ENCODE measurements at regions not wholly inside any gene's neighbourhood (a gene's known extent, or its start where the extent isn't known, plus 50 kb on each side); places are given as distances from the start of the nearest gene placed in this dataset.
A peak's percentile ranks its signal among the peaks of the same experiment; 100 is the strongest.

DNA sequence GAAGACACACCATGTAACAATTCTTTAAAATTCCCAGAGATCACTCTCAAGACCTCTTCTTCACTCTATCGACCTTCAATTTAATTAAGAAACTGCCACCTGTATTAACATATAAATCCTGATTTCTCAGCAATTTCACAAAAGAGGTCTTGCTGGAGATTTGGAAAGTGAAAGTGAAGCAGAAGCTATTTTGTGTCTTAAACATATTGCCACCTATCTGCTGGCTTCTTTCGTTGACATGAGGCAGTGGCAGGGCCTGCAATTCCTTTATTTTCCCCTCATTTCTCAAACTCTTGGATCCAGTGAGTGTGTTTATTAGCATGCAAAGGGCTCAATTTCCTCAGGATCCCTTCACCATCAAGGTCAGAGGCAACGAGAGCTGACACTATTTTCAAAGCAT lies 780.2 kb upstream of the SLITRK1 start:
- no peak for DNase-seq (ENCODE audit: low read depth in 1 of 2, low spot score in 2 of 2)
- no peaks in the 10 kb centered on the region for H3K27me3 ChIP-seq (replicated peaks)
- H3K4me1 ChIP-seq (replicated peaks) = peaks cover 7% of the 10 kb centered on the region

DNA sequence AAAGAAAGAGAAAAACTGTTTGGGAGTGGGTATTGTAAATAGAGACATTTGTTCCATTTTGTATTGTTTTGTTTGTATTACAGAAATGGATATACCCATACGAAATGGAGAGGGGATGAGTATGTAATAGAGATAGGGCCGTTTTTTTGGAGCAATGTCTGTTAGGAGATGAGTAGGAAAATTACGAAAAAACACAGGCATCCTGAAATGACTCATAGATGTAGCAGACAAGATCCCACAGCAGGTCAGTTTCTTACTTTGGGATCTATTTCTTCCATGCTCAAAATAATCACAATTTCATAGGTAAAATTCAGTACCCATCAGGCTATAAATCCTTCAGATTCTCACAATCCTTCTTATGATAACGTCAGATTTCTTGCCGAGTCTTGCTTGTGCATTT lies 779.4 kb upstream of the SLITRK1 start:
- no peaks in the 10 kb centered on the region for H3K9me3 ChIP-seq (replicated peaks)
- peaks cover 7% of the 10 kb centered on the region for H3K4me1 ChIP-seq (replicated peaks)
- peak in 1 of 2 experiments; percentile 33 for DNase-seq (ENCODE audit: low read depth in 1 of 2, low spot score in 2 of 2)
- peak overlapping the region; percentile 5 for H3K27ac ChIP-seq
- H3K27me3 ChIP-seq (replicated peaks) = no peaks in the 10 kb centered on the region
- H3K36me3 ChIP-seq = peaks cover 3% of the 10 kb centered on the region; the same call in 1 of the 2 replicates
- no peak overlapping the region for H3K4me3 ChIP-seq

More for the DNA sequence above, 780.2 kb upstream of the SLITRK1 start:
- Histone ChIP-seq H3K4me3 (no peak overlapping the region), H3K9me3 (replicated peaks) (no peaks in the 10 kb centered on the region), H3K27ac (no peak overlapping the region; the same call in 1 of the 2 replicates), H3K36me3 (peaks cover 3% of the 10 kb centered on the region; the same call in 1 of the 2 replicates)

DNA sequence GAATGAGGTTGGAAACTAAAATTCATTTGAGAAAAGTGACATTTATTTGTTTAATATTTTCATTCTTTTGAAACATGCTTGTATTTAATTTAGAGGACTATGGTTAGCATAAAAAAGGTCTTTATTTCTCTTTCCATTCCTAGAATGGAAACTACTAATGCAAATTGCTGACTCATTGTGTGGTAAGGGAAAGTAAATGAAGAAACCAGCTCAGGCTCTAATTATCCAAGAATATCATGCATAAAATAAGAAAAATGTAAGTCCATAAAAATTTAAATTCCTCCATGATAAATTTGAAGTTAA lies 777.0 kb upstream of the SLITRK1 start:
- no peak overlapping the region for H3K27ac ChIP-seq
- DNase-seq (ENCODE audit: low read depth in 1 of 2, low spot score in 2 of 2) = no peak
- H3K36me3 ChIP-seq = peaks cover 9% of the 10 kb centered on the region

DNA sequence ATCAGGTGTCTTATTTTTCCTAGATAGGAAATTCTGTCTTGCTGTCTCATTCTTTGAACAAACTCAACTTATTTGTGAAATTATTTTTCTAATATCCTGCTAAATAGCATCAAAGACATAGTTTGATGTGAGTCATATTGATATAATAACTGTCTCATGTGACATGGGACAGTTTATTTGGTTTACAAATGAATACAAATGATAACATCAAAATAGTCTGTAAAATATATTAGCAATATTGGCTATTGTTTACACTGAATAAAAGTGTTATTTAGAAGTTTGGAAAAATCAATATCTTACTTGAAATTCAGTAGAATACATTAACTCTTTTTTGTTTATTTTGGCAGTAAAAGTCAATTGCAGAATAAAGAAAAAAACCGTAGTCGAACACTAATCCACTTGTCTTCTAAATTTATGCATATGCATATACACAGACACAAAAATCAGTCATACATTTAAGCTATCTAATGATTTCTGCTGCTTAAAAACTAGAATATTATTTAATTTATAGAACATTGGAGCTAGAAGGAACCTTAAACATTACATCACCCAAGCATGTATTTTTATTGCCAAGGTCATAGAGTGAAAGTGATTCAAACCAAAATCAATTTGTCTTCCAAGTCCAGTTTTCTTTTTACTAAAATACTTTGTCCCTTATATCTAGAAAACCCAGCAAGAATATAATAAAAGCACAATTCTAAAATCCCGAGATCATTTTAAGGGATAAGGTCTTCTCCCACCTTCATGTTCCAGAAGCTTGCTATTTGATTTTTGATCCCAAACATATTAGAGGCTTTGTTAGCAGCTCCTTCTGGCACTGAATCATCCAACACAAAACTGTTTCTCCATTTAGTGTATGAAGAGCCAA lies 776.5 kb upstream of the SLITRK1 start:
- no peak for DNase-seq (ENCODE audit: low read depth in 1 of 2, low spot score in 2 of 2)
- Histone ChIP-seq H3K9me3 (replicated peaks) (no peaks in the 10 kb centered on the region), H3K36me3 (peaks cover 15% of the 10 kb centered on the region), H3K4me3 (no peak overlapping the region), H3K27ac (no peak overlapping the region), H3K27me3 (replicated peaks) (no peaks in the 10 kb centered on the region), H3K4me1 (replicated peaks) (peaks cover 18% of the 10 kb centered on the region)

More for the DNA sequence above, 777.0 kb upstream of the SLITRK1 start:
- Histone ChIP-seq H3K4me3 (no peak overlapping the region), H3K27me3 (replicated peaks) (no peaks in the 10 kb centered on the region), H3K4me1 (replicated peaks) (peaks cover 18% of the 10 kb centered on the region), H3K9me3 (replicated peaks) (no peaks in the 10 kb centered on the region)

DNA sequence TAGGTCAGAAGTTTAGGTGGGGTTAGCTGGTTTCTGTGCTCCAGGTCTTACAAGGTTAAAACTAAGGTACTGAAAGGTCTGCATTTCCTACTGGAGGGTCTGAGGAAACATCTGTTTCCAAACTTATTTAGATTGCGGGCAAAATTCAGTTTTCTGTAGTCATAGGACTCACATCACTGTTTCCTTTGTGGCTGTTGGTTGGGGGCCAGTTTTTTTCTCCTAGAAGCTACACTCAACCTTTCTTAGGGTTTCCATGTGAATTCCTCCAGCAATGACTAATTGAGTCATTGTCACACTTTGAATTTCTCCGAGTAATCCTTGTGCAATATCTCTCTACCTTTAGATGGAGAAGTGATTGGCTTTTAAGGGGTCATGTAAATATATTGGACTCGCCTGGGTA lies 773.4 kb upstream of the SLITRK1 start:
- no peaks in the 10 kb centered on the region for H3K27me3 ChIP-seq (replicated peaks)
- peak; percentile 50 to 60 for DNase-seq (ENCODE audit: low read depth in 1 of 2, low spot score in 2 of 2)
- peaks cover 3% of the 10 kb centered on the region; the same call in 1 of the 2 replicates for H3K9me3 ChIP-seq (replicated peaks)
- H3K36me3 ChIP-seq = peaks cover 13% of the 10 kb centered on the region
- no peak overlapping the region for H3K4me3 ChIP-seq
- H3K27ac ChIP-seq = 0 out of 2 replicates have a peak overlapping the region, but pooled peaks have one; percentile 7
- H3K4me1 ChIP-seq (replicated peaks) = peaks cover 21% of the 10 kb centered on the region

DNA sequence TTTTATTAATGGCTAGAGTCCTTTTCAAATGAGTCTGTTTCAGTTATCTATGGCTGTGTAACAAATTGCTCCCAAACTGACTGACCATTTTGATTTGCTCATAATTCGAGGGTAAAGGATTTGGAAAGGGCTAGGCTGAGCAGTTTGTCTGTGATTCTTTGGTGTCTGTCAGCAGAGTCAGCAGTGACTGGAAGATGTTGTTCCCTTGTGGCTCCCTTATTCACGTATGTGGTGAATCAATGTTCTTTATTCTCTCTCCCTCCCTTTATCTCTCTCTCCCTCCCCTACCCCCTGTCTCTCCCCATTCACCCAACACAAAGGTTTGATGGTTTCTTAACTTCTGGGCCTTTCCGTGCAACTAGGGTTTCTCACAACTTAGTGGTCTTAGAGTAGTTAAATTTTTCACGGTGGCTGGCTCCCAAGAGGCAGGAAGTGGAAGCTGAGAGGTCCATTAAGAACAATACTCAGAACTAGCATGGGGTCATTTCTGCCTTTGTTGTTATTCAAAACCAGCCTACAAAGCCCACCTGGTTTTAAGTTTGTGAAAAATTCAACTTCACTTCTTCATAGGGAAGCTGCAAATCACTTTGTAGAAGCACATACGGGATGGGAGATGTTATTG lies 772.5 kb upstream of the SLITRK1 start:
- Histone ChIP-seq H3K4me3 (no peak overlapping the region), H3K27ac (no peak overlapping the region), H3K9me3 (replicated peaks) (peaks cover 3% of the 10 kb centered on the region; the same call in 1 of the 2 replicates), H3K4me1 (replicated peaks) (peaks cover 21% of the 10 kb centered on the region), H3K36me3 (peaks cover 13% of the 10 kb centered on the region), H3K27me3 (replicated peaks) (no peaks in the 10 kb centered on the region)
- no peak for DNase-seq (ENCODE audit: low read depth in 1 of 2, low spot score in 2 of 2)

DNA sequence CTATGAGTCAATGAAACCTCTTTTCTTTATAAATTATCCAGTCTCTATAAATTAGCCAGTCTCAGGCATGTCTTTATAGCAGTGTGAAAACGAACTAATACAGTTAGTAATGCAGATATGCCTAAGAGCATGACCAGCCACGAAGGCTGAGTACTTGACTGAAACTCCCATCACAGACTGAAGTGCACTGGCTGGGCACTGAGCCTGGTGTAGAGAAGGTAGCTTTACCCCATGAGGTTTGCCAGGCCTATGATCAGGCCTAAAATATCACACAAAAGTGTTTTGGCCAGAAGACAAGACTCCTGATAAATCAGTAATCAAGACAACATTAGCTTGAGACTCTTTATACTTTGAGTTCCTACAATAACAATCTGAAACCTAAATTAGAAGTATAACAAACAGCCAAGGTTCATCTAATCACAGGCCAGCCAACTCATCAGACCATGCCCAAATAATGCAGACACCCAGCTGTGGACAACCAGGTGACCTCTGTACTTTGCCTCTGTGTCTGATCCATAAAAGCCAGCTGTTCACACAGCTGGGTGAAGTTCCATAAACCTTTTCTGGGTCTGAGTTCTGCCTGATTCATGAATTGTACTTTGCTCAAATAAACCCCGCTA lies 771.8 kb upstream of the SLITRK1 start:
- Histone ChIP-seq H3K27me3 (replicated peaks) (no peaks in the 10 kb centered on the region), H3K27ac (no peak overlapping the region), H3K4me1 (replicated peaks) (peaks cover 19% of the 10 kb centered on the region), H3K4me3 (no peak overlapping the region), H3K36me3 (peaks cover 13% of the 10 kb centered on the region), H3K9me3 (replicated peaks) (peaks cover 3% of the 10 kb centered on the region; the same call in 1 of the 2 replicates)
- DNase-seq (ENCODE audit: low read depth in 1 of 2, low spot score in 2 of 2) = no peak

DNA sequence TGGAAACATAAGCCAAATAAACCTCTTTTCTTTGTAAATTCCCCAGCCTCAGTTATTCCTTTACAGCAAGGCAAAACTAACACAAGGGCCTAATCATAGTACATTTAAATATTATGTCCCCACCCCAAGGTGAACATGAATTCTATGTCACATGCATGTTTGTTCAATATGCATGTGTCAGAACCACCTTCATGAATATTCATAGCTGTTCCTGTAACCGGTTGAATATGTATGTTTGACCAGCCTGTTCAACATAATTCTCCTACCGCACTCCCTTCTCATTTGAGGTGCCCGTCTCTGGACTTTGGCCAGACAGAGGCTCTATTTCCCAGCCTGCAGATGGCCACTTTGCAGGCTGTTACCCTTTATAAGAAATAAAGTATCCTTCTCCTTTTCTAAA lies 769.4 kb upstream of the SLITRK1 start:
- no peaks in the 10 kb centered on the region for H3K27me3 ChIP-seq (replicated peaks)
- no peak overlapping the region for H3K27ac ChIP-seq
- peaks cover 18% of the 10 kb centered on the region for H3K4me1 ChIP-seq (replicated peaks)
- DNase-seq (ENCODE audit: low read depth in 1 of 2, low spot score in 2 of 2) = no peak
- peaks cover 3% of the 10 kb centered on the region; the same call in 1 of the 2 replicates for H3K9me3 ChIP-seq (replicated peaks)
- peaks cover 13% of the 10 kb centered on the region for H3K36me3 ChIP-seq
- H3K4me3 ChIP-seq = no peak overlapping the region

DNA sequence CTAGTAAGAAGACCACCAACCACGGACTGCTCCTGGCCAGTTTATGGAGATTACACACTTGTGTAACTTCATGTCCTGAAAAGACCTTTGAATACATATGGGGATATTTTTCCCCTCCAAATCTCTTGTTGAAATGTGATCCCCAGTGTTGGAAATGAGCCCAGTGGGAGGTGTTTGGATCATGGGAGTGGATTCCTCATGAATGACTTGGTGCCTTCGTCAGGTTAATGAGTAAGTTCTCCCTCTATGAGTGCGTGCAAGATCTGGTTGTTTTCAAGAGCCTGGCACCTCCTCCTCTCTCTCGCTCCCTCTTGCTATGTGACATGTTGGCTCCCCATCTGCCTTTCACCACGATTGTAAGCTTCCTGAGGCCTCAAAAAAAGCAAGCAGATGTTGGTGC lies 769.0 kb upstream of the SLITRK1 start:
- H3K9me3 ChIP-seq (replicated peaks) = peaks cover 3% of the 10 kb centered on the region; the same call in 1 of the 2 replicates
- no peak overlapping the region for H3K4me3 ChIP-seq
- DNase-seq (ENCODE audit: low read depth in 1 of 2, low spot score in 2 of 2) = peak; percentile 45 to 56
- H3K27me3 ChIP-seq (replicated peaks) = no peaks in the 10 kb centered on the region
- H3K36me3 ChIP-seq = peaks cover 13% of the 10 kb centered on the region
- peaks cover 18% of the 10 kb centered on the region for H3K4me1 ChIP-seq (replicated peaks)
- no peak overlapping the region for H3K27ac ChIP-seq

DNA sequence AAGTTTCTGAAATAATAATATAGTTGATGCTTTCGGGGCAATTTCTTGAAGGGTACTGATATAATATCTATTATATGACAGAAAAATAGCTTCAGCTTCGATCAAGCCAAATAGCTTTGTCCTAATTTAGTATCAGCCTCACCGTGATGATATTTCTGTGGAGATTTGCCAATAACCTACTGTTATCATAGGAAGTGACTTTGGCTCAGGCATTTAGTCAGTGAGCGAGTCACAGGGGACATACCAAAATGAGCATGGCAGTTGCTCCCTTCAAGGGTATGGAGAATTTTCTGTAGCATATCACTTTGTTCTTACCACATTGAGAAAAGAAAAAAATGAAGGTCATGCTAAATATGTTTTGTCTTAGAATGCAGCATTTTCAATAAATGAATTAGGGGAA lies 767.6 kb upstream of the SLITRK1 start:
- H3K36me3 ChIP-seq = peaks cover 13% of the 10 kb centered on the region
- DNase-seq (ENCODE audit: low read depth in 1 of 2, low spot score in 2 of 2) = no peak
- H3K4me1 ChIP-seq (replicated peaks) = peaks cover 7% of the 10 kb centered on the region
- H3K4me3 ChIP-seq = no peak overlapping the region
- H3K27ac ChIP-seq = no peak overlapping the region
- no peaks in the 10 kb centered on the region for H3K27me3 ChIP-seq (replicated peaks)
- peaks cover 3% of the 10 kb centered on the region; the same call in 1 of the 2 replicates for H3K9me3 ChIP-seq (replicated peaks)

DNA sequence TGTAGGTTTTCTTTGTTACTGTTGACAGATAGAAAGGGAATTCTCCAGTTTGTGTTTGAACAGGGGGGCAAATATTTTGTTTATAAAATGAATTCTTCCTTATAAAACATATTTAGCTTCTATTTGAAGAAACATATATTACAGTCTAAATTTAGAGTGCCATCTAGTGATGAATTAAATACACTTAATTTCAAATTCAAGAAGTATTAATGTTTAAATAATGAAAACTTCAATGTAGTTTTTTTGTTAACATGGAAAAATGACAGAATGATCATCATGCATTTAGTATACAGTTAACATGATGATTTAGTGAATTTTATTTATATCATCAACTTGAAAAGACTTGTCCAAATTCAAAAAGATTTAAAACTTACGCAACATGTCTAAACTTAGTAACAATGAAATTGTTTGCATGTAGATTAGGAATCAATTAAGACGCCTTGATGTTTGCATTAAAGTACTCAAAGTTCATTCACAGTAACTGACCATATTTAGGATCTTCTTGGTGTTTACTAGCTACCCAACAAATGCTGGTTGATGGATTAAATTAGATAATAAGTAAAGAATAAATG lies 765.9 kb upstream of the SLITRK1 start:
- Histone ChIP-seq H3K27me3 (replicated peaks) (no peaks in the 10 kb centered on the region), H3K36me3 (no peaks in the 10 kb centered on the region), H3K4me1 (replicated peaks) (peaks cover 7% of the 10 kb centered on the region), H3K4me3 (no peak overlapping the region), H3K9me3 (replicated peaks) (peaks cover 3% of the 10 kb centered on the region; the same call in 1 of the 2 replicates), H3K27ac (no peak overlapping the region)
- no peak for DNase-seq (ENCODE audit: low read depth in 1 of 2, low spot score in 2 of 2)

DNA sequence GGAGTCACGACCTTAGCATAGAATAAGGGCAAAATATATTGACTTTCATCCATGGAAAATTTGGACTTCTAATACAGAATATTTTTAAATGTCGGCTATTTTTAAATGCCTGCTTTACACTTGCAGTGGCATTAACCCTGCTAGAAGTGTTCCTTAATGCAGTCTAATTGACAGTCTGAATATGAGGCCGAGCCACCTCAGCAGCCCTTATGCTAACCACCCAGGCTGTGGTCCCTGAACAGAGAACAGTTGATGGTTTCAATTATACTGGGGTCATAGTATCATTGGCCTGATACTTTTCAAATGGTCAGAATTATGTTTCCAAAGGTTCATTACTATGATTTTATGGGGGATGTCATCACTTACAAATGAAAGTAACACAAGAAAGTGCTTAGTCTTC lies 764.7 kb upstream of the SLITRK1 start:
- DNase-seq (ENCODE audit: low read depth in 1 of 2, low spot score in 2 of 2) = no peak
- Histone ChIP-seq H3K4me1 (replicated peaks) (peaks cover 7% of the 10 kb centered on the region), H3K27me3 (replicated peaks) (no peaks in the 10 kb centered on the region), H3K4me3 (no peak overlapping the region), H3K36me3 (no peaks in the 10 kb centered on the region), H3K27ac (no peak overlapping the region), H3K9me3 (replicated peaks) (no peaks in the 10 kb centered on the region)

DNA sequence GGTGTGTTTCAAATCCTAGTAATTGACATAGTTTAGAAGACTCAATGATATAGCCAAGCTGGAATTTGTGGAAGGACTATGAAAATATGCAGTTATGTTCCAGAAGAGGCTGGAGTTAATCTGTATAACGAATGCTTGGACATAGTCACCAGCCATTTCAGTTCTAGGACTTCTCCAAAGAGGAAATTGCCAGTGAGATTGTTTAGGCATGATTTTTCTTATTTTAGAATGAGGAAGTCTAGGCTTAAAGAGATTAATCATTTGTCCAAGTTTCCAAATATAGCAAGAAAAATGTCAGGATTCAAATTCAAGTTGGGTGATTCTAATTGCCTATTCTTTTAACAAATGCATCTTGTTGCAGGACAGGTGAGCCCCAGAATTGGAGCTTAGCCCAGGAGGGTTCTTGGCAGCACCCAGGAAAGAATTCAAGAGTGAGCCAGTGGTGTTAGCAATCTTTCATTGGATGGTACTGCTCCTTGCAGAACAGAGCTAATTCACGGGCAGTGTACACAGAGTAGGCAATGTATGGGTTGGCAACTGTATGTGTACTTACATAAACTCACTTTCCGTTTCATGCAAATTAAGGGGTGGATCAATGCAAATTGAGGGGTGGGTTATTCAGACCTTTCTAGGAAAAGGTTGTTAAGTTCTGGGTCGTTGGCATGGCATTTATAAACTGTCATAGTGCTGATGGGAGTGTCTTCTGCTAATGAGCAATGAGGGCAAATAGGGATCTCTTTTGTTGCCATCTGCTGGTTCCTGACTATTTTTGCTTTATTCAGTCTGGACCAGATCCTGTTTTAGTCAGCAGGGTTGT lies 763.1 kb upstream of the SLITRK1 start:
- no peak overlapping the region for H3K27ac ChIP-seq
- DNase-seq (ENCODE audit: low read depth in 1 of 2, low spot score in 2 of 2) = no peak

More for the DNA sequence above, 763.1 kb upstream of the SLITRK1 start:
- H3K9me3 ChIP-seq (replicated peaks) = peaks cover 5% of the 10 kb centered on the region; the same call in 1 of the 2 replicates
- H3K27me3 ChIP-seq (replicated peaks) = no peaks in the 10 kb centered on the region
- no peak overlapping the region for H3K4me3 ChIP-seq
- H3K4me1 ChIP-seq (replicated peaks) = no peaks in the 10 kb centered on the region
- H3K36me3 ChIP-seq = no peaks in the 10 kb centered on the region
